ENCODE measurements at regions not wholly inside any gene's neighbourhood (a gene's known extent, or its start where the extent isn't known, plus 50 kb on each side); places are given as distances from the start of the nearest gene placed in this dataset.

DNA sequence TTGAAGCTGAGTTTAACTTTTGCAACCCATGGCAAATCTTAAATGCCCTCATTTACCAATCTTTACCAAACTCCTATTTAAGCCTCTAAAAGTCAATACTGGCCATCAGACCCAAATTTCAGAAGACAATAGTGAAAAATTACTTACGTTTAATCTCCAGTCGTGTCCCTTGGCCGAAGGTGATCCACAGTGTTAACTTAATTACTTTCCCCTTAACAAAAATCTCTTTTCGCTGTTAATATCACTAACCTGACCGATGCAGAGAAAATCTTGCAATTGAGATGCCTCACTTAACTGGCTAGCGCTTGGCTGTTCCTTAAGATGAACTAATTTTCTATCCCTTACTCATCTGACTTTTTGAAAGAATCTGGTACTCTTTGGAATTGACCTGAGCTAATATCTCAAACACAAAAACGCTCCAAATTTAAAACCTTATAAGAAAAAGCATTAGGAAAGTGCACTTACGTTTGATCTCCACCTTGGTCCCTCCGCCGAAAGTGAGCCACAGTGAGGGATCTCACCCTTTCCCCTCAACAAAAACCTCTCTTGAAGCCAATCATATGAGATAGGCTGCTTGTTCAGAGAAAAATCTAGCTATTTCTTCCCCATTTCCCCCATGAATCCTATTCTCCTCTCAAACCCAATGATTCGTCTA, 169.1 kb downstream of the RPIA start:
- no peak overlapping the region for H2AFZ ChIP-seq (ENCODE audit: low read depth, low read length)
- H3K9me3 ChIP-seq (replicated peaks; ENCODE audit: control insufficient read depth, insufficient read depth, low read length) = no peaks in the 10 kb centered on the region
- H3K4me1 ChIP-seq (ENCODE audit: control insufficient read depth, extremely low read depth, insufficient read depth, low read length) = peaks cover 6% of the 10 kb centered on the region
- H3K4me2 ChIP-seq (ENCODE audit: insufficient read depth, low read length) = no peak overlapping the region
- no peak overlapping the region for H3K9ac ChIP-seq (replicated peaks; ENCODE audit: extremely low read depth, insufficient read depth, low read length)
- dilution Hi-C loops (cut with MboI; ENCODE audit: extremely low pct_ligation_motif_present, low sequenced_read_pairs) = no loop called here
- no peaks in the 10 kb centered on the region for H3K9me1 ChIP-seq (replicated peaks; ENCODE audit: control insufficient read depth, extremely low read depth, insufficient read depth, low read length)
- TF ChIP-seq GATA2 (IDR thresholded peaks at IDR 0.05; ENCODE audit: insufficient read depth, insufficient read length, low read depth, low read length) (no peak), FOS (IDR thresholded peaks at IDR 0.05; ENCODE audit: borderline replicate concordance, insufficient read depth, low read length) (no peak), JUN (IDR thresholded peaks at IDR 0.05; ENCODE audit: borderline replicate concordance, insufficient read depth, insufficient read length, low read depth) (no peak), EZH2 (IDR thresholded peaks at IDR 0.05; ENCODE audit: borderline replicate concordance, low read depth, low read length, severe bottlenecking) (no peak), POLR2A (IDR thresholded peaks at IDR 0.05; ENCODE audit: low read depth, low read length) (no peak), POLR2AphosphoS5 (IDR thresholded peaks at IDR 0.05; ENCODE audit: insufficient read depth, low read depth, low read length) (no peak), MYC (IDR thresholded peaks at IDR 0.05; ENCODE audit: low read depth, low read length) (no peak)
- TF ChIP-seq, protein P1, sequence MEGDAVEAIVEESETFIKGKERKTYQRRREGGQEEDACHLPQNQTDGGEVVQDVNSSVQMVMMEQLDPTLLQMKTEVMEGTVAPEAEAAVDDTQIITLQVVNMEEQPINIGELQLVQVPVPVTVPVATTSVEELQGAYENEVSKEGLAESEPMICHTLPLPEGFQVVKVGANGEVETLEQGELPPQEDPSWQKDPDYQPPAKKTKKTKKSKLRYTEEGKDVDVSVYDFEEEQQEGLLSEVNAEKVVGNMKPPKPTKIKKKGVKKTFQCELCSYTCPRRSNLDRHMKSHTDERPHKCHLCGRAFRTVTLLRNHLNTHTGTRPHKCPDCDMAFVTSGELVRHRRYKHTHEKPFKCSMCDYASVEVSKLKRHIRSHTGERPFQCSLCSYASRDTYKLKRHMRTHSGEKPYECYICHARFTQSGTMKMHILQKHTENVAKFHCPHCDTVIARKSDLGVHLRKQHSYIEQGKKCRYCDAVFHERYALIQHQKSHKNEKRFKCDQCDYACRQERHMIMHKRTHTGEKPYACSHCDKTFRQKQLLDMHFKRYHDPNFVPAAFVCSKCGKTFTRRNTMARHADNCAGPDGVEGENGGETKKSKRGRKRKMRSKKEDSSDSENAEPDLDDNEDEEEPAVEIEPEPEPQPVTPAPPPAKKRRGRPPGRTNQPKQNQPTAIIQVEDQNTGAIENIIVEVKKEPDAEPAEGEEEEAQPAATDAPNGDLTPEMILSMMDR (IDR thresholded peaks at IDR 0.05; ENCODE audit: extremely low read depth in 1 of 2, insufficient read depth in 1 of 2, low read depth in 1 of 2, low read length in 2 of 2) = no peak
- TF ChIP-seq, protein P2, sequence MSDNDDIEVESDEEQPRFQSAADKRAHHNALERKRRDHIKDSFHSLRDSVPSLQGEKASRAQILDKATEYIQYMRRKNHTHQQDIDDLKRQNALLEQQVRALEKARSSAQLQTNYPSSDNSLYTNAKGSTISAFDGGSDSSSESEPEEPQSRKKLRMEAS (IDR thresholded peaks at IDR 0.05; ENCODE audit: insufficient read depth, insufficient read length) = no peak
- intact Hi-C loops (cut with micrococcal nuclease) = no loop called here
- no TSS peak for BruUV-seq (replicated peaks)
- POLR2A ChIA-PET = no interaction called here
- H3K4me3 ChIP-seq (replicated peaks in 1 of 3; ENCODE audit: insufficient read depth in 1 of 3, low read depth in 1 of 3, low read length in 3 of 3) = no peak overlapping the region
- H3K79me2 ChIP-seq (ENCODE audit: control insufficient read depth, insufficient read depth, low read length) = no peaks in the 10 kb centered on the region
- H3K36me3 ChIP-seq (ENCODE audit: control insufficient read depth in 2 of 2, extremely low read depth in 1 of 2, insufficient read depth in 2 of 2, low read length in 2 of 2) = no peaks in the 10 kb centered on the region
- H4K20me1 ChIP-seq (replicated peaks; ENCODE audit: control insufficient read depth, extremely low read depth, insufficient read depth, low read length) = no peaks in the 10 kb centered on the region
- no peak for DNase-seq (ENCODE audit: low read depth, low spot score)
- H3K27me3 ChIP-seq (ENCODE audit: control insufficient read depth in 2 of 2, insufficient read depth in 2 of 2, low read length in 2 of 2) = peaks cover 4 to 5% of the 10 kb centered on the region in 2 experiments
- CTCF ChIA-PET = interaction anchor here (0.8 to 6.4 kb wide), 8 partner anchors 12 to 59 kb away, joined by 3 to 50 read pairs (median 4); no protein-coding TSS in a partner anchor
- FAIRE-seq = no peak
- H3K27ac ChIP-seq (ENCODE audit: insufficient read depth, low read depth, low read length) = no peak overlapping the region
